Naive B cell (primary cell): ENCODE measurements at regions not wholly inside any gene's neighbourhood (a gene's known extent, or its start where the extent isn't known, plus 50 kb on each side); places are given as distances from the start of the nearest gene placed in this dataset.

Experiments used
- ATAC-seq, 2 donors: fragments of 150-1000 bp; cut with Tn5 transposase; 2 replicates each; pipeline ENCODE4 v1.10.0; 2021; ENCODE audit warnings: low read depth in 2 of 2, mild to moderate bottlenecking in 2 of 2, moderate library complexity in 2 of 2
- DNase-seq: peaks from one replicate; pipeline ENCODE4 v3.0.0; 2022
- H3K27ac Mint-ChIP-seq, 6 donors: one replicate each; pipeline ENCODE4 v1.8.0; 2020 to 2022; ENCODE audit warnings: mild to moderate bottlenecking in 6 of 6, mixed read lengths in 6 of 6, moderate library complexity in 5 of 6, inconsistent platforms in 2 of 6
- H3K27me3 Mint-ChIP-seq, 3 donors: one replicate each; pipeline ENCODE4 v1.8.0; 2021 to 2022; ENCODE audit warnings: mixed read lengths in 3 of 3, mild to moderate bottlenecking in 1 of 3
- H3K36me3 Mint-ChIP-seq, 2 donors: one replicate each; pipeline ENCODE4 v1.8.0; 2020 to 2022; ENCODE audit warnings: mixed read lengths in 2 of 2, inconsistent platforms in 1 of 2, mild to moderate bottlenecking in 1 of 2
- H3K4me1 Mint-ChIP-seq, 3 donors: one replicate each; pipeline ENCODE4 v1.8.0; 2020 to 2022; ENCODE audit warnings: mixed read lengths in 3 of 3, inconsistent platforms in 1 of 3, mild to moderate bottlenecking in 1 of 3, moderate library complexity in 1 of 3
- H3K4me3 Mint-ChIP-seq, 8 donors: one replicate each; pipeline ENCODE4 v1.8.0; 2020 to 2022; ENCODE audit warnings: mild to moderate bottlenecking in 8 of 8, mixed read lengths in 8 of 8, moderate library complexity in 8 of 8, inconsistent platforms in 2 of 8
- H3K9me3 Mint-ChIP-seq, 7 donors: one replicate each; pipeline ENCODE4 v1.8.0; 2020 to 2022; ENCODE audit warnings: mixed read lengths in 7 of 7, mild to moderate bottlenecking in 5 of 7, inconsistent platforms in 2 of 7, moderate library complexity in 1 of 7

GRCh38 chr3:182216311-182216970 is 504.7 kb downstream of the SOX2 start:
- no peaks in the 10 kb centered on the region for H3K9me3 Mint-ChIP-seq
- no peak overlapping the region for H3K4me3 Mint-ChIP-seq
- no peaks in the 10 kb centered on the region for H3K36me3 Mint-ChIP-seq
- H3K27me3 Mint-ChIP-seq = no peaks in the 10 kb centered on the region
- no peak overlapping the region for H3K27ac Mint-ChIP-seq
- H3K4me1 Mint-ChIP-seq = no peaks in the 10 kb centered on the region
- no peak for DNase-seq
- no peak for ATAC-seq

- Mint-ChIP-seq H3K4me3 (no peak overlapping the region), H3K27me3 (peaks cover 0 to 4% (median 2%) of the 10 kb centered on the region in 3 donors), H3K4me1 (no peaks in the 10 kb centered on the region), H3K9me3 (peaks cover 0 to 4% (median 0%) of the 10 kb centered on the region in 7 donors), H3K36me3 (no peaks in the 10 kb centered on the region), H3K27ac (no peak overlapping the region)
- no peak for ATAC-seq
- DNase-seq = no peak
These were observed 508.3 kb downstream of the SOX2 start for GRCh38 chr3:182220013-182220412.

GRCh38 chr3:182220471-182220870 is 508.7 kb downstream of the SOX2 start:
- Mint-ChIP-seq H3K27ac (no peak overlapping the region), H3K9me3 (peaks cover 0 to 5% (median 0%) of the 10 kb centered on the region in 7 donors), H3K27me3 (peaks cover 0 to 7% (median 4%) of the 10 kb centered on the region in 3 donors), H3K36me3 (no peaks in the 10 kb centered on the region), H3K4me1 (no peaks in the 10 kb centered on the region), H3K4me3 (no peak overlapping the region)
- DNase-seq (no peak), ATAC-seq (no peak)

GRCh38 chr3:182226995-182227394 is 515.3 kb downstream of the SOX2 start:
- peaks cover 0 to 9% (median 4%) of the 10 kb centered on the region in 7 donors for H3K9me3 Mint-ChIP-seq
- DNase-seq (no peak), ATAC-seq (no peak)
- H3K4me1 Mint-ChIP-seq = no peaks in the 10 kb centered on the region
- H3K27ac Mint-ChIP-seq = no peak overlapping the region
- H3K36me3 Mint-ChIP-seq = no peaks in the 10 kb centered on the region
- H3K27me3 Mint-ChIP-seq = peaks cover 0 to 8% (median 7%) of the 10 kb centered on the region in 3 donors
- no peak overlapping the region for H3K4me3 Mint-ChIP-seq

- H3K27me3 Mint-ChIP-seq = no peaks in the 10 kb centered on the region
- H3K4me1 Mint-ChIP-seq = no peaks in the 10 kb centered on the region
- no peak for ATAC-seq
- no peak overlapping the region for H3K4me3 Mint-ChIP-seq
- peaks cover 0 to 3% (median 0%) of the 10 kb centered on the region in 7 donors for H3K9me3 Mint-ChIP-seq
- DNase-seq = no peak
- H3K27ac Mint-ChIP-seq = no peak overlapping the region
- H3K36me3 Mint-ChIP-seq = no peaks in the 10 kb centered on the region
These were observed 521.7 kb downstream of the SOX2 start for GRCh38 chr3:182233405-182233804.

GRCh38 chr3:182233957-182234356 is 522.2 kb downstream of the SOX2 start:
- ATAC-seq (no peak), DNase-seq (no peak)
- H3K36me3 Mint-ChIP-seq = no peaks in the 10 kb centered on the region
- no peak overlapping the region for H3K4me3 Mint-ChIP-seq
- H3K9me3 Mint-ChIP-seq = peaks cover 0 to 3% (median 0%) of the 10 kb centered on the region in 7 donors
- H3K27me3 Mint-ChIP-seq = no peaks in the 10 kb centered on the region
- no peaks in the 10 kb centered on the region for H3K4me1 Mint-ChIP-seq
- H3K27ac Mint-ChIP-seq = no peak overlapping the region

GRCh38 chr3:182234881-182235280 is 523.2 kb downstream of the SOX2 start:
- Mint-ChIP-seq H3K9me3 (no peaks in the 10 kb centered on the region), H3K4me1 (no peaks in the 10 kb centered on the region), H3K4me3 (no peak overlapping the region), H3K27me3 (no peaks in the 10 kb centered on the region), H3K36me3 (no peaks in the 10 kb centered on the region), H3K27ac (no peak overlapping the region)
- DNase-seq = no peak
- no peak for ATAC-seq

- H3K36me3 Mint-ChIP-seq = no peaks in the 10 kb centered on the region
- H3K4me3 Mint-ChIP-seq = no peak overlapping the region
- no peak overlapping the region for H3K27ac Mint-ChIP-seq
- no peaks in the 10 kb centered on the region for H3K9me3 Mint-ChIP-seq
- DNase-seq (no peak), ATAC-seq (no peak)
- H3K27me3 Mint-ChIP-seq = no peaks in the 10 kb centered on the region
- H3K4me1 Mint-ChIP-seq = no peaks in the 10 kb centered on the region
These were observed 523.8 kb downstream of the SOX2 start for GRCh38 chr3:182235504-182235903.

- Mint-ChIP-seq H3K4me1 (no peaks in the 10 kb centered on the region), H3K27ac (no peak overlapping the region), H3K36me3 (no peaks in the 10 kb centered on the region), H3K4me3 (no peak overlapping the region), H3K9me3 (no peaks in the 10 kb centered on the region), H3K27me3 (no peaks in the 10 kb centered on the region)
- ATAC-seq (no peak), DNase-seq (no peak)
These were observed 526.4 kb downstream of the SOX2 start for GRCh38 chr3:182238126-182238525.

- H3K4me3 Mint-ChIP-seq = no peak overlapping the region
- no peaks in the 10 kb centered on the region for H3K4me1 Mint-ChIP-seq
- no peaks in the 10 kb centered on the region for H3K36me3 Mint-ChIP-seq
- ATAC-seq (no peak), DNase-seq (no peak)
- H3K27ac Mint-ChIP-seq = no peak overlapping the region
- no peaks in the 10 kb centered on the region for H3K27me3 Mint-ChIP-seq
- H3K9me3 Mint-ChIP-seq = no peaks in the 10 kb centered on the region
These were observed 527.6 kb downstream of the SOX2 start for GRCh38 chr3:182239316-182239715.

GRCh38 chr3:182240474-182240873 is 528.7 kb downstream of the SOX2 start:
- no peak overlapping the region for H3K4me3 Mint-ChIP-seq
- no peaks in the 10 kb centered on the region for H3K36me3 Mint-ChIP-seq
- DNase-seq (no peak), ATAC-seq (no peak)
- H3K4me1 Mint-ChIP-seq = no peaks in the 10 kb centered on the region
- peaks cover 0 to 3% (median 0%) of the 10 kb centered on the region in 7 donors for H3K9me3 Mint-ChIP-seq
- no peak overlapping the region for H3K27ac Mint-ChIP-seq
- peaks cover 0 to 4% (median 0%) of the 10 kb centered on the region in 3 donors for H3K27me3 Mint-ChIP-seq

GRCh38 chr3:182241196-182241765 is 529.6 kb downstream of the SOX2 start:
- Mint-ChIP-seq H3K27me3 (peaks cover 0 to 5% (median 0%) of the 10 kb centered on the region in 3 donors), H3K9me3 (peaks cover 0 to 3% (median 0%) of the 10 kb centered on the region in 7 donors), H3K4me1 (no peaks in the 10 kb centered on the region), H3K27ac (no peak overlapping the region), H3K4me3 (no peak overlapping the region), H3K36me3 (no peaks in the 10 kb centered on the region)
- no peak for ATAC-seq
- no peak for DNase-seq

- H3K36me3 Mint-ChIP-seq = no peaks in the 10 kb centered on the region
- H3K4me3 Mint-ChIP-seq = no peak overlapping the region
- no peak for ATAC-seq
- no peaks in the 10 kb centered on the region for H3K4me1 Mint-ChIP-seq
- peaks cover 0 to 4% (median 0%) of the 10 kb centered on the region in 7 donors for H3K9me3 Mint-ChIP-seq
- peaks cover 0 to 5% (median 0%) of the 10 kb centered on the region in 3 donors for H3K27me3 Mint-ChIP-seq
- no peak overlapping the region for H3K27ac Mint-ChIP-seq
- DNase-seq = no peak
These were observed 530.2 kb downstream of the SOX2 start for GRCh38 chr3:182241766-182242488.

- no peak overlapping the region for H3K4me3 Mint-ChIP-seq
- H3K4me1 Mint-ChIP-seq = no peaks in the 10 kb centered on the region
- no peak overlapping the region for H3K27ac Mint-ChIP-seq
- H3K36me3 Mint-ChIP-seq = no peaks in the 10 kb centered on the region
- DNase-seq (no peak), ATAC-seq (no peak)
- peaks cover 0 to 5% (median 0%) of the 10 kb centered on the region in 7 donors for H3K9me3 Mint-ChIP-seq
- peaks cover 0 to 5% (median under 1%) of the 10 kb centered on the region in 3 donors for H3K27me3 Mint-ChIP-seq
These were observed 530.8 kb downstream of the SOX2 start for GRCh38 chr3:182242489-182242942.
